Tibial nerve (tissue), 3 donors: ENCODE measurements at regions not wholly inside any gene's neighbourhood (a gene's known extent, or its start where the extent isn't known, plus 50 kb on each side); places are given as distances from the start of the nearest gene placed in this dataset.

ENCODE experiments used
- POLR2A ChIP-seq, 2 donors: fragments of 450-650 bp; IDR thresholded peaks; one replicate each; pipeline ENCODE4 v1.6.1; 2017; ENCODE audit warnings: antibody characterized with exemption in 2 of 2, mild to moderate bottlenecking in 2 of 2, moderate library complexity in 2 of 2
- TF ChIP-seq, protein P1 (sequence below), 5 experiments: fragments of 200-600 bp in 3 of 5; fragments of 450-650 bp in 2 of 5; sonication (generic) in 3 of 5; IDR thresholded peaks; one replicate each; pipeline ENCODE4 v1.5.1; 2016 to 2019; ENCODE audit warnings: antibody characterized with exemption in 5 of 5, mild to moderate bottlenecking in 3 of 5, moderate library complexity in 2 of 5

- TF ChIP-seq, protein P1, sequence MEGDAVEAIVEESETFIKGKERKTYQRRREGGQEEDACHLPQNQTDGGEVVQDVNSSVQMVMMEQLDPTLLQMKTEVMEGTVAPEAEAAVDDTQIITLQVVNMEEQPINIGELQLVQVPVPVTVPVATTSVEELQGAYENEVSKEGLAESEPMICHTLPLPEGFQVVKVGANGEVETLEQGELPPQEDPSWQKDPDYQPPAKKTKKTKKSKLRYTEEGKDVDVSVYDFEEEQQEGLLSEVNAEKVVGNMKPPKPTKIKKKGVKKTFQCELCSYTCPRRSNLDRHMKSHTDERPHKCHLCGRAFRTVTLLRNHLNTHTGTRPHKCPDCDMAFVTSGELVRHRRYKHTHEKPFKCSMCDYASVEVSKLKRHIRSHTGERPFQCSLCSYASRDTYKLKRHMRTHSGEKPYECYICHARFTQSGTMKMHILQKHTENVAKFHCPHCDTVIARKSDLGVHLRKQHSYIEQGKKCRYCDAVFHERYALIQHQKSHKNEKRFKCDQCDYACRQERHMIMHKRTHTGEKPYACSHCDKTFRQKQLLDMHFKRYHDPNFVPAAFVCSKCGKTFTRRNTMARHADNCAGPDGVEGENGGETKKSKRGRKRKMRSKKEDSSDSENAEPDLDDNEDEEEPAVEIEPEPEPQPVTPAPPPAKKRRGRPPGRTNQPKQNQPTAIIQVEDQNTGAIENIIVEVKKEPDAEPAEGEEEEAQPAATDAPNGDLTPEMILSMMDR (IDR thresholded peaks at IDR 0.05): no peak
- TF ChIP-seq POLR2A (IDR thresholded peaks at IDR 0.05): no peak
Observed at GRCh38 chr2:173797586-173798263, 167.4 kb downstream of the SP3 start.
